ENCODE measurements at regions not wholly inside any gene's neighbourhood (a gene's known extent, or its start where the extent isn't known, plus 50 kb on each side); places are given as distances from the start of the nearest gene placed in this dataset.

- no peak for TF ChIP-seq SUZ12 (IDR thresholded peaks at IDR 0.05)
- no peak for TF ChIP-seq FOXM1 (IDR thresholded peaks at IDR 0.05; ENCODE audit: borderline replicate concordance)
- TF ChIP-seq ELF4 (IDR thresholded peaks at IDR 0.05): no peak
- TF ChIP-seq BHLHE40 (IDR thresholded peaks at IDR 0.05; ENCODE audit: borderline replicate concordance): no peak
- no peak for TF ChIP-seq FOXK2 (IDR thresholded peaks at IDR 0.05)
- TF ChIP-seq TARDBP (IDR thresholded peaks at IDR 0.05): no peak
- no peak for TF ChIP-seq PKNOX1 (IDR thresholded peaks at IDR 0.05)
- no peak for TF ChIP-seq ARNT (IDR thresholded peaks at IDR 0.05)
- no peak for TF ChIP-seq ZNF384 (IDR thresholded peaks at IDR 0.05)
- no peak for TF ChIP-seq HDGF (IDR thresholded peaks at IDR 0.05; ENCODE audit: borderline replicate concordance)
- no peak for TF ChIP-seq FOXA1 (IDR thresholded peaks at IDR 0.05)
These were observed 116.5 kb downstream of the GALR1 start for GRCh38 chr18:77366067-77366719.
